HG03280 (cell line): ENCODE measurements at regions not wholly inside any gene's neighbourhood (a gene's known extent, or its start where the extent isn't known, plus 50 kb on each side); places are given as distances from the start of the nearest gene placed in this dataset.
"Not testable (repeated sequence)": the region's sequence is repeated elsewhere in the genome, so short reads cannot be mapped to it uniquely, and the experiment has no call there.

Experiments
- ATAC-seq: cut with Tn5 transposase; IDR thresholded peaks from one replicate; pipeline ENCODE4 v1.9.1; 2021; ENCODE audit warnings: mild to moderate bottlenecking, moderate library complexity; ENCODE audit not compliant: unreplicated experiment

- ATAC-seq: no peak
Measured at GRCh38 chr11:103794262-103794661, 242.2 kb upstream of the DDI1 start.

- no peak for ATAC-seq
Measured at GRCh38 chr11:103798026-103798425, 238.4 kb upstream of the DDI1 start.

GRCh38 chr11:103798446-103798845, 238.0 kb upstream of the DDI1 start:
- no peak for ATAC-seq

- no peak for ATAC-seq
Measured at GRCh38 chr11:103800406-103801114, 235.9 kb upstream of the DDI1 start.

- no peak for ATAC-seq
Measured at GRCh38 chr11:103803062-103803461, 233.4 kb upstream of the DDI1 start.

- no peak for ATAC-seq
Measured at GRCh38 chr11:103805688-103806009, 230.8 kb upstream of the DDI1 start.

- no peak for ATAC-seq
Measured at GRCh38 chr11:103806130-103806895, 230.1 kb upstream of the DDI1 start.

GRCh38 chr11:103807806-103808205, 228.6 kb upstream of the DDI1 start:
- no peak for ATAC-seq

GRCh38 chr11:103808252-103808651, 228.2 kb upstream of the DDI1 start:
- ATAC-seq: no peak

GRCh38 chr11:103811870-103812455, 224.5 kb upstream of the DDI1 start:
- no peak for ATAC-seq

GRCh38 chr11:103812680-103813079, 223.8 kb upstream of the DDI1 start:
- ATAC-seq: no peak

GRCh38 chr11:103820345-103820744, 216.1 kb upstream of the DDI1 start:
- ATAC-seq: not testable (repeated sequence)

- ATAC-seq: no peak
Measured at GRCh38 chr11:103824116-103824515, 212.3 kb upstream of the DDI1 start.

GRCh38 chr11:103825469-103825868, 211.0 kb upstream of the DDI1 start:
- ATAC-seq: no peak

- no peak for ATAC-seq
Measured at GRCh38 chr11:103826856-103827255, 209.6 kb upstream of the DDI1 start.

GRCh38 chr11:103829596-103829995, 206.8 kb upstream of the DDI1 start:
- ATAC-seq: no peak

GRCh38 chr11:103830205-103830604, 206.2 kb upstream of the DDI1 start:
- no peak for ATAC-seq

- ATAC-seq: no peak
Measured at GRCh38 chr11:103832762-103833161, 203.7 kb upstream of the DDI1 start.

GRCh38 chr11:103842191-103842590, 194.2 kb upstream of the DDI1 start:
- no peak for ATAC-seq

- ATAC-seq: no peak
Measured at GRCh38 chr11:103842795-103843194, 193.6 kb upstream of the DDI1 start.

GRCh38 chr11:103844327-103845215, 191.9 kb upstream of the DDI1 start:
- ATAC-seq: peak; percentile 99
